Heart left ventricle (tissue), 16 donors: ENCODE measurements at regions not wholly inside any gene's neighbourhood (a gene's known extent, or its start where the extent isn't known, plus 50 kb on each side); places are given as distances from the start of the nearest gene placed in this dataset.

ENCODE experiments used
- ATAC-seq, 4 donors: fragments of 200-7000 bp; cut with Tn5 transposase; one replicate each; pipeline ENCODE4 v1.9.1; 2020 to 2022; ENCODE audit warnings: moderate library complexity in 4 of 4, mild to moderate bottlenecking in 3 of 4, moderate number of reproducible peaks in 1 of 4
- DNase-seq, 5 donors: peaks; one replicate each; pipeline ENCODE4 v3.0.0-alpha.2; 2020
- H3K27ac ChIP-seq, 12 donors: fragments of 200-600 bp; sonication (generic) in 4 of 12; one replicate each; pipeline versions ENCODE4 v1.5.0 to v1.8.0; 2016 to 2022; ENCODE audit warnings: mild to moderate bottlenecking in 2 of 12
- H3K27me3 ChIP-seq, 9 donors: fragments of 200-600 bp; sonication (generic) in 2 of 9; one replicate each; pipeline versions ENCODE4 v1.5.1 to v1.8.0; 2016 to 2022; ENCODE audit warnings: mild to moderate bottlenecking in 3 of 9
- H3K36me3 ChIP-seq, 9 donors: fragments of 200-600 bp; sonication (generic) in 2 of 9; one replicate each; pipeline versions ENCODE4 v1.5.0 to v1.8.0; 2018 to 2022; ENCODE audit warnings: mild to moderate bottlenecking in 2 of 9
- H3K4me1 ChIP-seq, 12 donors: fragments of 200-600 bp; sonication (generic) in 4 of 12; one replicate each; pipeline versions ENCODE4 v1.5.0 to v1.8.0; 2016 to 2022; ENCODE audit warnings: mild to moderate bottlenecking in 3 of 12
- H3K4me3 ChIP-seq, 12 donors: fragments of 200-600 bp; sonication (generic) in 4 of 12; one replicate each; pipeline versions ENCODE4 v1.5.0 to v1.8.0; 2017 to 2022; ENCODE audit warnings: mild to moderate bottlenecking in 9 of 12, moderate library complexity in 4 of 12
- H3K9me3 ChIP-seq, 12 donors: fragments of 200-600 bp; sonication (generic) in 4 of 12; one replicate each; pipeline versions ENCODE4 v1.5.0 to v1.8.0; 2016 to 2022; ENCODE audit warnings: mild to moderate bottlenecking in 1 of 12
- CTCF ChIP-seq, 12 donors: fragments of 200-600 bp; sonication (generic) in 4 of 12; IDR thresholded peaks; one replicate each; pipeline versions ENCODE4 v1.5.0 to v1.8.0; 2018 to 2022; ENCODE audit warnings: antibody characterized with exemption in 12 of 12, mild to moderate bottlenecking in 5 of 12
- POLR2A ChIP-seq, 2 donors: fragments of 450-650 bp; IDR thresholded peaks; one replicate each; pipeline ENCODE4 v1.6.1; 2017; ENCODE audit warnings: antibody characterized with exemption in 2 of 2, mild to moderate bottlenecking in 2 of 2, moderate library complexity in 2 of 2
- WGBS, 4 donors: extraction: QIAGEN DNeasy Blood & Tissue Kit in 2 of 4; methylation state at CpG; one replicate each; pipeline versions ENCODE4 v1.1.5 to v1.1.7; 2013 to 2018; 5-methylcytosine and 5-hydroxymethylcytosine counted together
- intact Hi-C, 10 donors: fragments of 100-400 bp; cut with DNase I; formaldehyde crosslinking; loops; one replicate each; pipeline versions ENCODE4 v1.11.1 to v1.14.2; 2022
- donor health status: ischemic (EF 13 %, LVEDD 7.1; RV severe dilation, severe dysfunction).
- donor health status: healthy with polysubstance abuse.
- donor health status: DM: no; HTN: yes; CAD: no.
- donor health status: DM: no; HTN: no; CAD: no.
- donor health status: ischemic (EF 25% LVEDD 6.9; RV normal size, moderate dysfunction).
- donor health status: ischemic (EF 25% LVEDD 5.7; RV mildly dilated, moderate dysfunction).
- donor health status: healthy.
- donor health status: DM: yes; HTN: yes; CAD: no.
- donor health status: ischemic (EF 35%, LVEDD 5.7; RV mildly dilated, moderate dysfunction).
- donor health status: nonischemic (EF 11% LVEDD 7.7; RV severe dilation, severe dysfunction).
- donor health status: DM: yes; HTN: yes; CAD: no.
- donor health status: PGD.
- donor health status: ischemic (EF 29% LVEDD 5.4; RV normal size, mild dysfunction).
- donor health status: nonischemic (EF 23%, LVEDD 6.1; RV moderate dilation, normal function).

- no peak overlapping the region for H3K4me3 ChIP-seq
- H3K27ac ChIP-seq = no peak overlapping the region
- TF ChIP-seq CTCF (IDR thresholded peaks at IDR 0.05) = no peak
- TF ChIP-seq POLR2A (IDR thresholded peaks at IDR 0.05) = no peak
- H3K9me3 ChIP-seq = no peaks in the 10 kb centered on the region
- H3K27me3 ChIP-seq = no peaks in the 10 kb centered on the region
- DNase-seq (no peak), ATAC-seq (no peak)
- 68 to 78% (median 74%) methylated on average over 2 of the region's 2 CpGs for WGBS, 4 donors
- H3K4me1 ChIP-seq = no peaks in the 10 kb centered on the region
- intact Hi-C loops = loop anchor here in 1 of 10 donors (10.0 kb wide), 1 partner anchor 640 kb away; no protein-coding TSS in a partner anchor
- no peaks in the 10 kb centered on the region for H3K36me3 ChIP-seq
These were observed 80.3 kb upstream of the GNAI1 start for GRCh38 chr7:80054356-80054755.

DNA sequence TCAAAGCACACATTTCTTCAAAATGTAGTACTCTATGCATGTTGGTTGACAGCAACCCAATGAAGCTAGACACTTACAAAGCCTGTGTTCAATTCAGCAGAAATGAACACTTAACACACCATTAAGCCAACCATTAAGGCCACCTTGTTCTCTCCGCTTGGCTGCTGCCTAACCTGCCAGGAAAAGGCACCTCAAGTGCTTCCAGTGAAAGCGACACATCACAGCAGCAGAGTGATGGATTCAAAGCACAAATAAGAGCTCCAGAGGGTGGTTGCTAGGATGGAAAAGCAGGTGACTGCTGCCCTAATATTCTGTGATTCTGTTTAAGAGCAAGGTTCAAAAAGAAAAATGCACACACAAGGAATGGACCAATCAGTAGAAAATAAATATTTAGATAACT, 81.5 kb upstream of the GNAI1 start:
- intact Hi-C loops = loop anchor here in 1 of 10 donors (10.0 kb wide), 1 partner anchor 642 kb away; no protein-coding TSS in a partner anchor
- no peaks in the 10 kb centered on the region for H3K27me3 ChIP-seq
- TF ChIP-seq CTCF (IDR thresholded peaks at IDR 0.05) (no peak), POLR2A (IDR thresholded peaks at IDR 0.05) (no peak)
- H3K36me3 ChIP-seq = no peaks in the 10 kb centered on the region
- H3K9me3 ChIP-seq = no peaks in the 10 kb centered on the region
- DNase-seq (no peak), ATAC-seq (no peak)
- H3K4me3 ChIP-seq = no peak overlapping the region
- H3K4me1 ChIP-seq = no peaks in the 10 kb centered on the region
- H3K27ac ChIP-seq = no peak overlapping the region
- WGBS, 4 donors = 83 to 97% (median 92%) methylated on average over 2 of the region's 2 CpGs

- WGBS, 4 donors = 41 to 50% (median 43%) methylated on average over 1 of the region's 1 CpG
- ATAC-seq (no peak), DNase-seq (no peak)
- H3K36me3 ChIP-seq = no peaks in the 10 kb centered on the region
- H3K9me3 ChIP-seq = no peaks in the 10 kb centered on the region
- no peak overlapping the region for H3K27ac ChIP-seq
- no peak overlapping the region for H3K4me3 ChIP-seq
- TF ChIP-seq CTCF (IDR thresholded peaks at IDR 0.05) = peak in 4 of 12 donors; percentile 13 to 38 (median 22)
- TF ChIP-seq POLR2A (IDR thresholded peaks at IDR 0.05) = no peak
- H3K27me3 ChIP-seq = no peaks in the 10 kb centered on the region
- no peaks in the 10 kb centered on the region for H3K4me1 ChIP-seq
- intact Hi-C loops = no loop called here
These were observed 86.7 kb upstream of the GNAI1 start for GRCh38 chr7:80047856-80048459.

DNA sequence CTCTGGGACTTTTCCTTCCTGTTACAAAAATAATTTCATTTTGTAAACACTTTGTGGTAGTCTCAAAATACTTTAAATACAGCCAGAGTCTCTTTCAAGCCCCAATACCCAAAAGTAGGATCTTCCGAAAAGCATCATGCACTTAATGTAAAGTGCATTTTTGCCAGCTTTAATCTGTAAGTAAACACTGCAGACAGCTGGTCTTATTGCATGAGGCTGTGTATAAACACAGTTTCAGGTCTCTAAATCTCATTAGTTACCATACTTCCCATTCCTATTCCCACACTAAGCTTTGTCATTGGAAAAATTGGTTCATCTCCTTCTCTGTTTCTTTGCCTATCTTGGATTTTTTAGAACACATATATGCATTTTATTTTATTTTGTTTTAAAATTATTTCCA, 87.6 kb upstream of the GNAI1 start:
- H3K36me3 ChIP-seq = no peaks in the 10 kb centered on the region
- H3K4me1 ChIP-seq = no peaks in the 10 kb centered on the region
- intact Hi-C loops = no loop called here
- WGBS, 4 donors = 73 to 89% (median 83%) methylated on average over 1 of the region's 1 CpG
- ATAC-seq (no peak), DNase-seq (no peak)
- no peaks in the 10 kb centered on the region for H3K27me3 ChIP-seq
- TF ChIP-seq POLR2A (IDR thresholded peaks at IDR 0.05) (no peak), CTCF (IDR thresholded peaks at IDR 0.05) (no peak)
- no peak overlapping the region for H3K4me3 ChIP-seq
- H3K9me3 ChIP-seq = no peaks in the 10 kb centered on the region
- H3K27ac ChIP-seq = no peak overlapping the region
